ENCODE measurements at regions not wholly inside any gene's neighbourhood (a gene's known extent, or its start where the extent isn't known, plus 50 kb on each side); places are given as distances from the start of the nearest gene placed in this dataset.

GRCh38 chr9:14372437-14373335, 58.7 kb upstream of the NFIB start:
- TF ChIP-seq CTCF (IDR thresholded peaks at IDR 0.05 in 8 of 11, conservative IDR thresholded peaks at IDR 0.05 in 3 of 11) = no peak
- no peak for TF ChIP-seq POLR2A (IDR thresholded peaks at IDR 0.05)
